Ovary (tissue), 3 donors: ENCODE measurements at regions not wholly inside any gene's neighbourhood (a gene's known extent, or its start where the extent isn't known, plus 50 kb on each side); places are given as distances from the start of the nearest gene placed in this dataset.

Experiments used
- CTCF ChIP-seq, 3 donors: fragments of 450-650 bp in 2 of 3; fragments of 200-600 bp in 1 of 3; IDR thresholded peaks; one replicate each; pipeline versions ENCODE4 v1.5.1 to v1.8.0; 2016 to 2022; ENCODE audit warnings: antibody characterized with exemption in 3 of 3, mild to moderate bottlenecking in 1 of 3
- EP300 ChIP-seq: sonication (generic); formaldehyde crosslinking; IDR thresholded peaks from one replicate; pipeline ENCODE4 v1.6.1; 2017; ENCODE audit warnings: antibody characterized with exemption
- POLR2A ChIP-seq: fragments of 450-650 bp; IDR thresholded peaks from one replicate; pipeline ENCODE4 v1.6.1; 2017; ENCODE audit warnings: antibody characterized with exemption, mild to moderate bottlenecking, moderate library complexity
- donor health status: DM: no; HTN: no; CAD: no.

GRCh38 chr3:117454908-117455307 lies 745.3 kb downstream of the TUSC7 start:
- TF ChIP-seq POLR2A (no peak), CTCF (IDR thresholded peaks at IDR 0.05) (no peak), EP300 (no peak)
